PC-9 (cell line): ENCODE measurements at regions not wholly inside any gene's neighbourhood (a gene's known extent, or its start where the extent isn't known, plus 50 kb on each side); places are given as distances from the start of the nearest gene placed in this dataset.

Experiments
- EZH2 ChIP-seq: fragments of 200-600 bp; sonication (generic); IDR thresholded peaks from 2 replicates; pipeline ENCODE4 v1.8.0; 2017; ENCODE audit warnings: antibody characterized with exemption, low read depth
- TF ChIP-seq, protein P1 (sequence below): fragments of 200-600 bp; sonication (generic); conservative IDR thresholded peaks from 2 replicates; pipeline ENCODE4 v1.6.1; 2017; ENCODE audit warnings: mixed run types, antibody characterized with exemption, mild to moderate bottlenecking, moderate library complexity

GRCh38 chr7:41252551-41252950 is 450.3 kb downstream of the INHBA start:
- TF ChIP-seq, protein P1, sequence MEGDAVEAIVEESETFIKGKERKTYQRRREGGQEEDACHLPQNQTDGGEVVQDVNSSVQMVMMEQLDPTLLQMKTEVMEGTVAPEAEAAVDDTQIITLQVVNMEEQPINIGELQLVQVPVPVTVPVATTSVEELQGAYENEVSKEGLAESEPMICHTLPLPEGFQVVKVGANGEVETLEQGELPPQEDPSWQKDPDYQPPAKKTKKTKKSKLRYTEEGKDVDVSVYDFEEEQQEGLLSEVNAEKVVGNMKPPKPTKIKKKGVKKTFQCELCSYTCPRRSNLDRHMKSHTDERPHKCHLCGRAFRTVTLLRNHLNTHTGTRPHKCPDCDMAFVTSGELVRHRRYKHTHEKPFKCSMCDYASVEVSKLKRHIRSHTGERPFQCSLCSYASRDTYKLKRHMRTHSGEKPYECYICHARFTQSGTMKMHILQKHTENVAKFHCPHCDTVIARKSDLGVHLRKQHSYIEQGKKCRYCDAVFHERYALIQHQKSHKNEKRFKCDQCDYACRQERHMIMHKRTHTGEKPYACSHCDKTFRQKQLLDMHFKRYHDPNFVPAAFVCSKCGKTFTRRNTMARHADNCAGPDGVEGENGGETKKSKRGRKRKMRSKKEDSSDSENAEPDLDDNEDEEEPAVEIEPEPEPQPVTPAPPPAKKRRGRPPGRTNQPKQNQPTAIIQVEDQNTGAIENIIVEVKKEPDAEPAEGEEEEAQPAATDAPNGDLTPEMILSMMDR, result no peak
- no peak for TF ChIP-seq EZH2
